Neural progenitor cell (in vitro differentiated cells): ENCODE measurements at regions not wholly inside any gene's neighbourhood (a gene's known extent, or its start where the extent isn't known, plus 50 kb on each side); places are given as distances from the start of the nearest gene placed in this dataset.

Source experiments
- DNase-seq: peaks from one replicate; pipeline ENCODE4 v3.0.0-alpha.2; 2016; ENCODE audit warnings: low spot score
- H2AFZ ChIP-seq: fragments of 200-600 bp; sonication (generic); replicated peaks from 2 replicates; pipeline ENCODE4 v1.6.1; 2016; ENCODE audit warnings: antibody characterized with exemption
- H3F3A ChIP-seq: fragments of 200-600 bp; sonication (generic); 2 replicates; pipeline ENCODE4 v1.6.1; 2016; ENCODE audit warnings: antibody characterized with exemption, low read depth
- H3K27ac ChIP-seq: fragments of 200-600 bp; sonication (generic); 2 replicates; pipeline ENCODE4 v1.5.1; 2016; ENCODE audit warnings: mild to moderate bottlenecking
- H3K27me3 ChIP-seq: fragments of 200-600 bp; sonication (generic); 2 replicates; pipeline ENCODE4 v1.6.1; 2016; ENCODE audit warnings: mild to moderate bottlenecking, moderate library complexity
- H3K36me3 ChIP-seq: fragments of 200-600 bp; sonication (generic); 2 replicates; pipeline ENCODE4 v1.5.1; 2016
- H3K4me1 ChIP-seq: fragments of 200-600 bp; sonication (generic); 2 replicates; pipeline ENCODE4 v1.6.1; 2016; ENCODE audit warnings: mixed run types
- H3K4me2 ChIP-seq: fragments of 200-600 bp; sonication (generic); 2 replicates; pipeline ENCODE4 v1.6.1; 2016
- H3K4me3 ChIP-seq: fragments of 200-600 bp; sonication (generic); 2 replicates; pipeline ENCODE4 v1.5.1; 2016
- H3K79me2 ChIP-seq: fragments of 200-600 bp; sonication (generic); 2 replicates; pipeline ENCODE4 v1.6.1; 2016; ENCODE audit warnings: low read depth
- H3K9ac ChIP-seq: fragments of 200-600 bp; sonication (generic); 2 replicates; pipeline ENCODE4 v1.6.1; 2016
- H3K9me3 ChIP-seq: fragments of 200-600 bp; sonication (generic); 2 replicates; pipeline ENCODE4 v1.5.1; 2016; ENCODE audit warnings: low read depth
- H4K20me1 ChIP-seq: fragments of 200-600 bp; sonication (generic); 2 replicates; pipeline ENCODE4 v1.6.1; 2016; ENCODE audit warnings: low read depth
- H3K27ac Mint-ChIP-seq: 3 replicates; pipeline ENCODE4 v1.8.0; 2021; ENCODE audit warnings: mixed read lengths
- H3K27me3 Mint-ChIP-seq: 2 replicates; pipeline ENCODE4 v1.8.0; 2022; ENCODE audit warnings: low read depth, mild to moderate bottlenecking, inconsistent platforms, moderate library complexity, mixed read lengths; ENCODE audit not compliant: insufficient read depth
- H3K36me3 Mint-ChIP-seq: 3 replicates; pipeline ENCODE4 v1.8.0; 2021; ENCODE audit warnings: mixed read lengths
- H3K4me1 Mint-ChIP-seq: 3 replicates; pipeline ENCODE4 v1.8.0; 2021; ENCODE audit warnings: mixed read lengths
- H3K4me3 Mint-ChIP-seq: 3 replicates; pipeline ENCODE4 v1.8.0; 2021; ENCODE audit warnings: mild to moderate bottlenecking, moderate library complexity, mixed read lengths
- H3K9me3 Mint-ChIP-seq: 3 replicates; pipeline ENCODE4 v1.8.0; 2020; ENCODE audit warnings: mixed read lengths
- EZH2 ChIP-seq: fragments of 200-600 bp; sonication (generic); IDR thresholded peaks from 2 replicates; pipeline ENCODE4 v1.6.1; 2017; ENCODE audit warnings: antibody characterized with exemption, mild to moderate bottlenecking, moderate library complexity
- EZH2phosphoT487 ChIP-seq: fragments of 200-600 bp; sonication (generic); IDR thresholded peaks from 2 replicates; pipeline ENCODE4 v1.6.1; 2017; ENCODE audit warnings: antibody characterized with exemption
- TF ChIP-seq, protein P1 (sequence below): fragments of 200-600 bp; sonication (generic); IDR thresholded peaks from 2 replicates; pipeline ENCODE4 v1.5.1; 2017; ENCODE audit warnings: antibody characterized with exemption, mild to moderate bottlenecking

- Histone ChIP-seq H3K79me2 (no peaks in the 10 kb centered on the region), H3F3A (no peaks in the 10 kb centered on the region), H3K4me1 (no peaks in the 10 kb centered on the region), H3K36me3 (no peaks in the 10 kb centered on the region), H3K4me3 (no peak overlapping the region), H3K9me3 (no peaks in the 10 kb centered on the region), H4K20me1 (no peaks in the 10 kb centered on the region), H3K9ac (no peak overlapping the region), H2AFZ (no peak overlapping the region), H3K4me2 (no peak overlapping the region), H3K27ac (no peak overlapping the region), H3K27me3 (no peaks in the 10 kb centered on the region)
- H3K27me3 Mint-ChIP-seq = no peaks in the 10 kb centered on the region
- DNase-seq = no peak
- H3K4me1 Mint-ChIP-seq = no peaks in the 10 kb centered on the region
- TF ChIP-seq, protein P1, sequence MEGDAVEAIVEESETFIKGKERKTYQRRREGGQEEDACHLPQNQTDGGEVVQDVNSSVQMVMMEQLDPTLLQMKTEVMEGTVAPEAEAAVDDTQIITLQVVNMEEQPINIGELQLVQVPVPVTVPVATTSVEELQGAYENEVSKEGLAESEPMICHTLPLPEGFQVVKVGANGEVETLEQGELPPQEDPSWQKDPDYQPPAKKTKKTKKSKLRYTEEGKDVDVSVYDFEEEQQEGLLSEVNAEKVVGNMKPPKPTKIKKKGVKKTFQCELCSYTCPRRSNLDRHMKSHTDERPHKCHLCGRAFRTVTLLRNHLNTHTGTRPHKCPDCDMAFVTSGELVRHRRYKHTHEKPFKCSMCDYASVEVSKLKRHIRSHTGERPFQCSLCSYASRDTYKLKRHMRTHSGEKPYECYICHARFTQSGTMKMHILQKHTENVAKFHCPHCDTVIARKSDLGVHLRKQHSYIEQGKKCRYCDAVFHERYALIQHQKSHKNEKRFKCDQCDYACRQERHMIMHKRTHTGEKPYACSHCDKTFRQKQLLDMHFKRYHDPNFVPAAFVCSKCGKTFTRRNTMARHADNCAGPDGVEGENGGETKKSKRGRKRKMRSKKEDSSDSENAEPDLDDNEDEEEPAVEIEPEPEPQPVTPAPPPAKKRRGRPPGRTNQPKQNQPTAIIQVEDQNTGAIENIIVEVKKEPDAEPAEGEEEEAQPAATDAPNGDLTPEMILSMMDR = no peak
- TF ChIP-seq EZH2phosphoT487 = no peak
- TF ChIP-seq EZH2 = no peak
- H3K27ac Mint-ChIP-seq = no peak overlapping the region
- no peak overlapping the region for H3K4me3 Mint-ChIP-seq
- peaks cover 7% of the 10 kb centered on the region for H3K9me3 Mint-ChIP-seq
- H3K36me3 Mint-ChIP-seq = no peaks in the 10 kb centered on the region
Measured at GRCh38 chr13:105135852-105136615, 1399.4 kb downstream of the EFNB2 start.

DNA sequence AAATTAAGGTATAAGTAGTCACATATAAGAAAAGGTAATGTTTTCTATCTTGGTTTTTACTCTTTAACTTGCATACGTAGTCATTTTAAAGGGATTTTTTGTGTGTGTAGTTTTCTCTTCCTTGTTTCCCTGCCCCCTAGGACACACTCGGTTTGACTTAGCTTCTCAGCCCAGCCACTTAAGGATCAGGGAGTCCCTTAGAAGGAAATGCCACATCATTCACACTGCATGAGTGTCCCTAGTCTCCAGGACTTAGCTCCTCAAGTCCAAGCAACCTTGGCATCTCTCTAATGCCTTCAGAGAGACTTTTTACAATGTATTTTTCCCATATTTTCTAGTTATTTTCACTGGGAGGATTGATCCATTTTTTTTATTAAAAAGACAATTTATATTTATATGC is 1407.7 kb downstream of the EFNB2 start:
- no peak overlapping the region for H3K9ac ChIP-seq
- no peaks in the 10 kb centered on the region for H4K20me1 ChIP-seq
- DNase-seq = peak; percentile 5
- H3K9me3 ChIP-seq = no peaks in the 10 kb centered on the region
- Mint-ChIP-seq H3K4me3 (no peak overlapping the region), H3K27ac (no peak overlapping the region), H3K27me3 (no peaks in the 10 kb centered on the region), H3K9me3 (no peaks in the 10 kb centered on the region), H3K36me3 (no peaks in the 10 kb centered on the region), H3K4me1 (no peaks in the 10 kb centered on the region)
- no peaks in the 10 kb centered on the region for H3K4me1 ChIP-seq
- no peaks in the 10 kb centered on the region for H3K36me3 ChIP-seq
- no peak overlapping the region for H2AFZ ChIP-seq
- H3K79me2 ChIP-seq = no peaks in the 10 kb centered on the region
- TF ChIP-seq, protein P1 = no peak
- no peak for TF ChIP-seq EZH2
- no peak overlapping the region for H3K4me2 ChIP-seq
- no peaks in the 10 kb centered on the region for H3K27me3 ChIP-seq
- no peak overlapping the region for H3K4me3 ChIP-seq
- no peak overlapping the region for H3K27ac ChIP-seq
- no peaks in the 10 kb centered on the region for H3F3A ChIP-seq

DNA sequence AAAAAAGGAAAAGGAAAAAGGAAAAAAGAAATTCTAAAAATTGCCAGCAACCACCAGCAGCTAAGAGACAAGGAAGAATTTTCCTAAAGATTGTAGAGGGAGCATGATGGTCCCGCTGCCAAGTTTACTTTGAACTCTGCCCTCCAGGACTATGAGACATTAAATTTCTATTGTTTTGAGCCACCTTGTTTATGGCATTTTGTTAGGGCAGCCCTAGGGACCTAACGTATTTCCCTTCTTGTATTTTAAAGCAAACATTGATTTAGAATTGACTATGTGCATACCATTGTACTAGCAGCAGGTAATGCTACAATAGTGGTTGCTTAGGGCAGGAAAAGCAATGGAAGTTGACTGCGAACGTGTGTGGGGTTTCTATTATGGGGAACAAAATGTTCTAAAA is 1414.2 kb downstream of the EFNB2 start:
- H3K4me1 Mint-ChIP-seq = peaks cover 10% of the 10 kb centered on the region

More for the DNA sequence above, 1414.2 kb downstream of the EFNB2 start:
- no peaks in the 10 kb centered on the region for H3K36me3 Mint-ChIP-seq
- H3K9me3 Mint-ChIP-seq = peaks cover 2% of the 10 kb centered on the region
- H3K27me3 Mint-ChIP-seq = no peaks in the 10 kb centered on the region
- H3K4me3 ChIP-seq = no peak overlapping the region
- H2AFZ ChIP-seq = no peak overlapping the region
- no peaks in the 10 kb centered on the region for H3K27me3 ChIP-seq
- no peaks in the 10 kb centered on the region for H4K20me1 ChIP-seq
- no peaks in the 10 kb centered on the region for H3K9me3 ChIP-seq
- H3K27ac ChIP-seq = no peak overlapping the region
- H3K79me2 ChIP-seq = no peaks in the 10 kb centered on the region
- no peaks in the 10 kb centered on the region for H3K36me3 ChIP-seq
- DNase-seq = no peak
- no peaks in the 10 kb centered on the region for H3F3A ChIP-seq
- H3K4me2 ChIP-seq = no peak overlapping the region
- no peaks in the 10 kb centered on the region for H3K4me1 ChIP-seq
- H3K27ac Mint-ChIP-seq = no peak overlapping the region
- H3K4me3 Mint-ChIP-seq = no peak overlapping the region
- no peak overlapping the region for H3K9ac ChIP-seq
- TF ChIP-seq, protein P1 = no peak
- TF ChIP-seq EZH2 = no peak
- no peak for TF ChIP-seq EZH2phosphoT487
